Bronchial epithelial cell (primary cell): ENCODE measurements at regions not wholly inside any gene's neighbourhood (a gene's known extent, or its start where the extent isn't known, plus 50 kb on each side); places are given as distances from the start of the nearest gene placed in this dataset.
"Not testable (repeated sequence)": the region's sequence is repeated elsewhere in the genome, so short reads cannot be mapped to it uniquely, and the experiment has no call there.

Source experiments
- DNase-seq: peaks from one replicate; pipeline ENCODE4 v3.0.0-alpha.2; 2010; ENCODE audit warnings: low read depth
- FAIRE-seq: peaks from 2 replicates; lab custom pipeline; 2011; peaks lifted over from hg19 to GRCh38; lab: Jason Lieb, UNC
- H3K27me3 ChIP-seq: 2 replicates; pipeline ENCODE4 v1.5.1; 2011; ENCODE audit warnings: low read length; ENCODE audit not compliant: control insufficient read depth, insufficient read depth
- H3K36me3 ChIP-seq: 2 replicates; pipeline ENCODE4 v1.5.1; 2011; ENCODE audit warnings: low read length; ENCODE audit not compliant: control insufficient read depth, insufficient read depth
- H3K4me3 ChIP-seq: 2 replicates; pipeline ENCODE4 v1.5.1; 2011; ENCODE audit warnings: mild to moderate bottlenecking, low read depth, low read length, control low read depth
- CTCF ChIP-seq: IDR thresholded peaks from 2 replicates; pipeline ENCODE4 v1.5.1; 2011; ENCODE audit warnings: mild to moderate bottlenecking, moderate library complexity, low read length, control low read depth, inconsistent platforms; ENCODE audit not compliant: insufficient read depth, severe bottlenecking

- no peak overlapping the region for H3K4me3 ChIP-seq
- no peaks in the 10 kb centered on the region for H3K36me3 ChIP-seq
- peak; percentile 29 for DNase-seq
- FAIRE-seq: no peak
- no peak for TF ChIP-seq CTCF
- H3K27me3 ChIP-seq: no peaks in the 10 kb centered on the region
These were observed 244.1 kb upstream of the IRF2BP2 start for GRCh38 chr1:234853906-234854644.

GRCh38 chr1:234852659-234853058 lies 242.7 kb upstream of the IRF2BP2 start:
- no peak overlapping the region for H3K4me3 ChIP-seq
- TF ChIP-seq CTCF: no peak
- no peaks in the 10 kb centered on the region for H3K36me3 ChIP-seq
- DNase-seq (no peak), FAIRE-seq (no peak)
- no peaks in the 10 kb centered on the region for H3K27me3 ChIP-seq

- Histone ChIP-seq H3K27me3 (no peaks in the 10 kb centered on the region), H3K4me3 (no peak overlapping the region), H3K36me3 (no peaks in the 10 kb centered on the region)
- FAIRE-seq (no peak), DNase-seq (peak; percentile 61)
- no peak for TF ChIP-seq CTCF
These were observed 241.8 kb upstream of the IRF2BP2 start for GRCh38 chr1:234851450-234852438.

GRCh38 chr1:234849832-234850231 lies 239.9 kb upstream of the IRF2BP2 start:
- no peak overlapping the region for H3K4me3 ChIP-seq
- H3K36me3 ChIP-seq: no peaks in the 10 kb centered on the region
- DNase-seq (no peak), FAIRE-seq (no peak)
- no peak for TF ChIP-seq CTCF
- H3K27me3 ChIP-seq: no peaks in the 10 kb centered on the region

- DNase-seq (peak; percentile 74), FAIRE-seq (no peak)
- Histone ChIP-seq H3K36me3 (no peaks in the 10 kb centered on the region), H3K27me3 (no peaks in the 10 kb centered on the region), H3K4me3 (no peak overlapping the region)
- TF ChIP-seq CTCF: no peak
These were observed 239.1 kb upstream of the IRF2BP2 start for GRCh38 chr1:234848972-234849649.

- FAIRE-seq: not testable (repeated sequence)
These were observed 236.8 kb upstream of the IRF2BP2 start for GRCh38 chr1:234846813-234847212.

More at GRCh38 chr1:234846813-234847212, 236.8 kb upstream of the IRF2BP2 start:
- not testable (repeated sequence) for DNase-seq, H3K4me3 ChIP-seq, H3K36me3 ChIP-seq, H3K27me3 ChIP-seq
